GM19351 (cell line): ENCODE measurements at regions not wholly inside any gene's neighbourhood (a gene's known extent, or its start where the extent isn't known, plus 50 kb on each side); places are given as distances from the start of the nearest gene placed in this dataset.

Experiments used
- ATAC-seq: cut with Tn5 transposase; IDR thresholded peaks from one replicate; pipeline ENCODE4 v1.9.1; 2021; ENCODE audit warnings: mild to moderate bottlenecking, moderate library complexity; ENCODE audit not compliant: unreplicated experiment

DNA sequence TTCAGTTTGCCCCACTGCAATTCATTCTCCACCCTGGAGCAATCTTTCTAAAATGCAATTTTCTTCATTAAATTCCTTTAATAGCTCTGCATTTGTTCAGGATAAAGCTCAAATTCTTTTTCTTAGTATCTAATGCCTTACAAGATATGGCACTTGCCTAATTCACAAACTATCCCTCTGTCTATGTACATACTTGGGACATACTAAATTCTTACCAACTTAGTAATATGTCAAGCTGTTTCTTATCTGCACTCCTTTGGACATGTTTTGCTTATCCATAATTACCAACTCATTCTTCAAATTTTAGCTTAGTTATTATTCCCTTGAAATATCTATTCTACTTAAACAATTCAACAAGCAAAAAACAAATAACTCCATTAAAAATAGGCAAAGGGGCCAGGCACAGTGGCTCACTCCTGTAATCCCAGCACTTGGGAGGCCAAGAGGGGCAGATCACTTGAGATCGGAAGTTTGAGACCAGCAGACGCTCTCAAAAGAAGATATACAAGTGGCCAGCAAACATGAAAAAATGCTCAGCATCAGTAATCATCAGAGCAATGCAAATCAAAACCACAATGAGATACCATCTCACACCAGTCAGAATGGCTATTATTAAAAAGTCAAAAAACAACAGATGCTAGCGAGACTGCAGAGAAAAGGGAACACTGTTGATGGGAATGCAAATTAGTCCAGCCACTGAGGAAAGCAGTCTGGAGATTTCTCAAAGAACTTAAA, 96.9 kb downstream of the FAM76B start:
- ATAC-seq, result peak; percentile 40

DNA sequence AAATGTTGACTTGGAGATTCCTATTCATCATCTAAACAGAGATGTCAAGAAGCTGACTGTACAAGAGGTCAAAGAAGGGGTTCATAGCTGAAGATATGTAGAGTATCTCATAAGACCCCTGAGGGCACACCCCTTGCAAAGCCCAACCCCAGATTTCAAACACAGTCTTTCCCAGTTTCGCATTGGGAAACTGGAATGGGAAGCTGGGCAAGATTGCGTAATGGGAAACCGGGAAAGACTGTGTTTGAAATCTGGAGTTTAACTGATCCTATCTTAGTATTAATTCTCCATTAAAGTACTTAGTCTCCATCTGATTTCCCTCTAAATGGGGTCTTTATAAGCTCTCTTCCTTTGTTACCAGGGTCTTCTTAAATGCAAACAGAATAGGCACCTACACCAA, 99.5 kb downstream of the FAM76B start:
- no peak for ATAC-seq

DNA sequence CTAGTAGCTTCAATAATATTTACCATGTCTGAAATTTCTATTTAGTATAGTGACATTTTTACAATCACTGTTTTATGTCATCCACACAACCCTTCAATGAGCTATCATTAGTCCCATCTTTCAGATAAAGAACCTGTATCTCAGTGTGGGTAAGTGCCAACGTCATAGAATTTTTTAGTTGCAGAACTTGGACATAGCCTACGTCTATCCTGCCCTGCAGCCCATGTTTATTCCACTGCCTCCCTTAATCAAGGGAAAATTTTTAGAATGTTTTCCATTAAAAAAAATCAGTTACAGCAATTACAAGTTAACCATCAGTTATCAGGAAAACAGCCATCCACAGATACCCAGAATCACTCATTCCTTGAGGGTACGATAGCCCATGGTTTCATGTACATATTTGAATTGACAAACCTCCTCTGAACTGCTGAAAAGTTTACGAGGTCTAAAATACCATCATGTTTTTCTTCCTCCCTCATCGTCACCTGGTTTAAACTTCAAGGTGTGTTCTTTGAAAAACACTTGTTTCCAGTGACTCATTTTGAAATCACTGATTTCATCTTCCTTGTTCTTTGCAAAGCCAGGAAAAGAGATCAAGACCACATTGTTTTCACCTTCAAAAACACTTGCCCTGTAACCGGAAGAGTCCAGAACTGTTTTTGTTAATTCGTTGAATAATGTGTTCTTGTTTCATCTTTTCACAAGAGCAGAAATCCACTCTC, 100.9 kb downstream of the FAM76B start:
- ATAC-seq, result peak; percentile 48

DNA sequence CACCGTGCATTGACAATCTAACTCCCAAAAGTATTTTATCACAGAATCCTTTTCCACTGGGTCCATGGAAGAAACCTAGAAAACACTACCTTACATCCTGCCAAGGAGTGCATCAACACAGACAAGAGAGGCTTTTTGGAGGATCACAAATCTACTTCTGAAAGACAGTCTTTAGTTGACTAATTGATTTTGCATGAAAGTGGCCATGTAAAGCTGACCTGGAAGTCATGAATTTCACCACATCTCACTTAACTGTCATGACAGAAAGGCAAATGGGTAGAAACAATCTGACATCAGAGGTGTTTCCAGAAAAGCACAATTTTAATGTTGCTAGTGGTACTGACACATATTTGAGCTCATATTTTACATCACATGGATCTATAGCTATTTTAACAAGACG, 101.6 kb downstream of the FAM76B start:
- ATAC-seq, result no peak

DNA sequence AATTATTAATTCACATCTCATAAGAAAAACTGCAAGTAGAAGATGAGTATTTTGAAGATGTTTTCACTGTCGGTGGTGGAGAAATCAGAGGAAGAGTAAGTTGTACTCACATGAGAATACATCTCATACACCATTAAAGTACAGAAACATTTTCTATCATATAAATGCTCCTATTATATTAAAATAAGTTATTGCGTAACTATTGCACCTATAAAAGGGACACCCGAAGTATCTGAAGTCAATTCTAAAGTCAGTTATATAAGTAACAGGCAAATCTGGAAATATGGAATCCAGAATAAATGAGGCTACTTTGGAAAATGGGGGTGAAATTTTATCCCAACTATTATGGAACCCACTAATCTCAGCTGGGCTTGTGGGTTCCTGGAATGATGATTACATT, 103.3 kb downstream of the FAM76B start:
- no peak for ATAC-seq

DNA sequence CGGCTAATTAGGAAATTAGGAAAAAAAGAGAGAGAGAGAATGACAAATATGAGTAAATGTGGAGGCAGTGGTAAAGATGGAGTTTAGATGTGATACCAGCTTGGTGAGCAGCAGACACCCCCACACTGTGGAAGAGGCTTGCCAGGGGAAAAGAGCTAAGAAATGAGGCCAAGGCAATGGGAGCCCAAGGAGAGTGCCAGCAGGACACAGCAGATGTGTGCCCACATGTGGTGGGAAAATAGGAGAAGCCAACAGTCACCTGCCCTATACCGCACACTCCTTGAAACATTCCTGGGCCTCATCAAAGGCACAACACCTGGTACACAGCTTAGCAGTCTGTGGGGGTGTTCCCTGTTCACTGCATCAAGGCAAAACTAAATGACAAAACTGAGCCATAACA, 104.9 kb downstream of the FAM76B start:
- no peak for ATAC-seq

DNA sequence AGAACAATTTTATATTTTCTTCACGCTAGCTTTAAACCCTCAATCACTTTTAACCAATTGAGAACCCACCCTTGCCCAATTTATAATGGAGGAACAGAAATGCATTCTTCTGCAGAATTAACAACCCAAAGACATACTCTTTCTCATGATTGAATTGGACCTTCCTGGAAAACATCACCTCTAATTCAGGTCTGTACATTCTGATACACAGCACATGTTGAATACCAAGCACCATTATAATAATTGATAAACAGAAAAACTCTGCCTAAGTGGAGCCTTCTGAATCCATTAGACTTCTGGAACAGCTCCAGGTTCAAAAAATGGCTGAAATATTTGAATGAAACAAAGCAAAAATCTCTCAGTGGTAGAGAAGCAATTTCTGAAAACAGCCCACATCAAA, 105.4 kb downstream of the FAM76B start:
- no peak for ATAC-seq

DNA sequence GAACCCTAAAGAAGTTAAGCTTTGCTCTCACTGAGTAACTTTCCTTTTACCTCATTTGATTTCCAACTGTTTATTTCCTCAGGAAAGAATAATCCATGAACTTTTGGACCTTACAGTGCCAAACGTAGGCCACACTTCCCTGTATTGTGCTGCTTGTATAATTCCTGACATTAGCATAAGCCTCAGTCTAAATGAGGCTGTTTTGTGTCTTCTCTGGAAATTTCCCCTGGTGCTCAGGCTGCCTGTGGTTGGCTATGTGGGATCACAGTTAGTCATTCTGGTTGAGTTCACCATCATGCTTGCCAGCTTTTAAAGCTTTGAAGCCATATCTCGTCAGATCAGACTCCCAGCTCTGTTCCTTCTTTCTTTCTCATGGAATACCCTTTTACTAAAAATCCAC, 107.0 kb downstream of the FAM76B start:
- no peak for ATAC-seq

DNA sequence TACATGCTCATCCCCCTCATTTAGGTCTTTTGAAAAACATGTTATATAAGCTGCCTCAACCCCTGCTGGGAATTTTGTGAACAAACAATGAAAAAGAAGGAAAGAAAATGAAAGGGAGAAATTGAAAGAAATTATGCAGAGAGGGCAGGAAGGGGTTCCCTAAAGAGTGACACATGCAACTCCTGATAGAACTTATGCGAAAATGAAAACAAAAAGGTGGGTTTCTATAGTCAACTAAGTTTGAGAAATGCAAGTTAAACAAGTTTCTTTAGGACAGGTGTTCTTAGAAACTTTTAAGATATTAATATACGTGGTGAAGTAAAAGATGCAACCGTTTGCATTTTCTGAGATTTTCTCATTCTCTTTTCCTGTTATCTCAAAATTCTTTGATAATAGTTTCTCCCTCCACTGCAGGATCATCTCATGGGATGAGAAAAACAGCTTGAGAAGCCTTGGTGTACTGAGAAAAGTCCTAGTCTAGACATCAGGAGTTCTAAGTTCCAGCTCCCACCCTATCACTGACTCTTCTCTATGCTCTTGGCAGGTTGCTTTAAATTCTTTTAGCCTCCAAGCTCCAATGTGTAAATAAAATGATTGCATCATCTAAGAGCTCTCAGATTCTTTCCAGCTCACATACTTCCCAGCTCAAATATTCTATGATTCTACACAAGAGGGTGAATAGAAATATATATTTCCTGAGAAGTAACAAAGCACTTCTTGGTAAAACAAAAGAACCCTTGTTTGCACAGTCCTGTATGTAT, 109.2 kb downstream of the FAM76B start:
- ATAC-seq, result peak; percentile 88

DNA sequence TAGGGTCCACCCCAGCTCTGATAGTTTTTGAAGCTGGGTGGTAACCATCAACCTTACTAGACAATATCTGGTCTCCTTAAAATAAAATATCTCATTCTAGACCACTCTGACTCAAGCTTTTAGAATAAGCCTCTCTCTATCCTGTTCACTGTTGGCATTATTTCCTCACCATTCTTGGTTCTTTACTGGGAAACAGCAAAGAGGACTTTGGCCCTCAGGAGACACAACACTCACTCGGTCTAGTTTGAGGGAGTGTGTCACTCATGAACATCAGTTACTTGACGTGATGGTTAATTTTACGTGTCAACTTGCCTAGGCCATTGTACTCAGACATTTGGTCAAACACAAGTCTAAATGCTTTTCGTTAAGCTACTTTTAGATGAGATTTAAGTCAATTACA, 110.6 kb downstream of the FAM76B start:
- no peak for ATAC-seq

DNA sequence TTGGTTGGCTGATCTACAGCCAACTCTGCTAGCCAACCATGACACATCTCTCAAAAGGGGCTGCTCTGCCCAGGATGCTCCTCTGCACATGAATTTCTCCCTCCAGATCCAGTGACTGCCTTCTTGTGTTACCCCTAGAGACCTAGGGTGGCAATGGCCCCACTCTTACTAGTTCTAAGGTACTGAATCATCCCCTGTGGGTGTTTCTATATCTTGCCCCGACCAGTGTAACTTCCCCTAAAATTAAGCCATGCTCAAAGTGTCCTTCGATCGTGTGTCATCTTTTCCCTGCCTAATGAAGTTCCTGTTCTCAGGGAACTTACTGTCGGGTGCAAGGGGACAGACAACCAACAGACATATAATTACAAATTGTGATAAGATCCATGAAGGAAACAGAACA, 113.3 kb downstream of the FAM76B start:
- no peak for ATAC-seq

DNA sequence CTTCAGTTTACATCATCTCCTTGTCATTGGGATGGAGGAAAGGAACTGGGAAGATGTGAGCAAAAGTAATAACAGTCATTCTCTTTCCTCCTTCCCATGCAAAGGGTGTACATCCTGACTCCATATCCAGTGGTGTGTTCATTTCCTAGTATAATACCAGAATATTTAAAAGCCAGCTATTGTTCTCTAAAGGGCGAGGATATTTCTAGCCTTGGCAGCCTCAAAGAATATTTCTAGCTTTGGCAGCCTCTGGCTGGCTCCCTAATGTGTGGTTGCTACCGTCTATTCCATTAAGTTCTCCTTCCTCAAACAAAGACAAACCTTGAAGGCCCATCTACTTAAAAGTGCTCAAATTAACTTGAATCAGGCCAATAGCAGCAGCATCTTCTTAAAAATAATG, 114.0 kb downstream of the FAM76B start:
- ATAC-seq, result no peak

DNA sequence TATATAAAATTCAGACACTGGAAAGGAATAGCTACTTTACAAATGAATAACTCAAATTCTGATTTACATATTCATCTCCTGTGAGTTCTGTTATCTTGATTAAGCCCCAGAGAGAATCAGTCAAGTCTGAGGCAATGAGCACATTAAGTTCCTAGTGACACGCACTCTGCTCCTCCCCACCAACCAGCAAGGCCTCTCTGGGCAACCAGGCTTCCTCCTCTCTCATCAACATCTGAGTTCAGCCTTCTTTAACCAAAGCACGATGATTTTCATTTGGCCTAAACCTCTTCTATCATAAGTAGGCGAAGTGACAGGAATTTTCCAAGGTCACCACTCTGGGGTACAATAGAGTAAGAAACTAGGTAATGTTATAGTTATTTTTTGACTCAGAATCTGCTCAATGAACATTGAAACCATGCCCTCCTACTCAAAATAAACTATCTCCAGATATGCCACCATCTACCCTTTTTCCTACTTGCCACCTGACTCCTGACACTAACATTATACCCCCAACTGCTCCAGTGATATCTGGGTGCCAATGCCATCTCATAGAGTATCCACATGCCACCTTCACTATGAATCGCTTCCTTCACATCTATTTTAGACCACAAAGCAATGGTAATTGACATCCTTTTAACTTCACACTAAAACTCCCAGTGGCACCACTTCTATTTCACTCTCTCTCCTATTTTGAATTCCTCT, 114.8 kb downstream of the FAM76B start:
- no peak for ATAC-seq

DNA sequence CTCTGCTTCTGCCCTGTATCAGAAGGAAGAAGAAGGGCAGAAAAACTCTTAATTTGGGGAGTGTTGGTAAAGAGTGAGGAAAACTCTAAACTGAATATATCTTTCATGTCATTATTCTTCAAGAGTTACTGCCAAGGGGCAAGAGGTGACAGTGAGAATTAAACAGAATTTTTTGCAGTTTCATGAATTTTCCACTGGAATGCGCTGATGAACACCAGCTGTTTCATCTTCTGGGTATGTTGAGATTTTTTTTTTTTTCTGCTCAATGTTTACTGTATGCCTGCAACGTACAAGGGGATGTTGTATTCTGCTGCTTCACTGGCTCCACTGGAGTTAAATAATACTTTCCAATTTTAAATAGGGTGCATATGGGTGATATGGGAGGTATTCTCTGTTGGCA, 117.8 kb downstream of the FAM76B start:
- no peak for ATAC-seq

DNA sequence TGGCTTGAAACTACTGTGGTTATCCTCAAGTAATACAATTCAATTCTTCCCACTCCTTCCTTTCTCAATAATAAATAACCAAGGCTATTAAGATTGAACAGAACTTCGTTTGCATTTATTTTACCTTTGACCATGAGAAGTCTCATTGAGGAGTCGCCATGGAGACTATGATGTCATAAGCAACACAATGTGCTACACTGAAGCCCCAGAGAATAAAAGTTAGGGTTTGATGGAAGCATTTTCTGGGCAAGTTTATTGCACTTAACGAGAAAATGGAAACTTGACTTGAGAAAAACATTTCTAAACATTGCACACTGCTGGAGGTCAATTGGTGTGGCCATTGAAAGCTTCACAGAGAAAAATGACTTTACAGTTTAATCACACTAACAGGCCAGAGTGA, 121.5 kb downstream of the FAM76B start:
- ATAC-seq, result no peak

DNA sequence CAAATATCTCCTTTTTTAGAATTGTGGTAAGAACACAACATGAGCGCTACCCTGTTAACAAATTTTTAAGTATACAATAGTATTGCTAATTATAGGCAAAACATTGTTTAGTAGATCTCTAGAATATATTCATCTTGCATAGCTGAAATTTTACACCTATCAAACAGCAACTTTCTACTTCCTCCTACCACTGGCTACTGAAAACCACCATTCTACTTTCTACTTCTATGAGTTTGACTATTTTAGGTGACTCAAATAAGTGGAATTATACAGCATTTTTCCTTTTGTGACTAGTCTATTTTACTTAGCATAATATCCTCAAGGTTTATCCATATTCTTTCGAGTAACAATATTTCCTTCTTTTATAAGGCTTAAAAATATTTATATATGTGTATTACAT, 128.4 kb downstream of the FAM76B start:
- ATAC-seq, result peak; percentile 86

DNA sequence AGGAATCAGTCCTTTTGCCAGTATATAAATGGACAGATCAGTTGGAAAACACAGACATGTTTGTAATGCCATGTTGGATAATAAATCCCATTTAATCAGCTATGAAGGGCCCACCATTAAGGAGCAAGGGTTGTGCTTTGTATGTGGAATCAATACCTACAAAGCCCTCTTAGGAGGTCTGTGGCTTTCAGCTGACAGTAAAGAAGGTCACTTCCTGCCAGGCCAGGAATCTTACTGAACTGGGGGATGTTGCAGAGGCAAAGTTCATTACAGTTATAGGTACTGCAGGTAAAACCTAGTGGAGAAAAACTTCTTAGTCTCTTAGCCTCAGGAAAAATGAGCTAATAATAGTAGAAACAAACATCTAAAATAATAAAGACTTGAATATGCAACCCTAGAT, 129.5 kb downstream of the FAM76B start:
- ATAC-seq, result no peak

DNA sequence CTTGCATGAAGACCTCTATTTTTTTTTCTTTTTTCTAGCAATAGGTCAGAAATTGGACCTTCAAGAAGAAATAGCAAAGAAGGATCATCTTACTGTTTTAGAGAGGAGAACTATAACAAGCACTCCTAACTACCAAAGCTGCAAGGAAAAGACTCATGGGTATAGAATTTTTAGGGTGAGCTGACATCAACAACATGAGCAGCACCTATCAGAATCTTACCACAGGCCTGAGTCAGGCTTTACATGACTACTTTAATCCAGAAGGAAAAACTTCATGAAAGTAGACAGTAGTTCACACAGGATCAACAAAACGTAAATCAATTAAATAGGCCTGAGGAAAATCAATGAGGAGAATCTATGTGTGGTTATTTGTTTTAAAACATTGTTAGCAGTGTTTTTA, 130.5 kb downstream of the FAM76B start:
- no peak for ATAC-seq

DNA sequence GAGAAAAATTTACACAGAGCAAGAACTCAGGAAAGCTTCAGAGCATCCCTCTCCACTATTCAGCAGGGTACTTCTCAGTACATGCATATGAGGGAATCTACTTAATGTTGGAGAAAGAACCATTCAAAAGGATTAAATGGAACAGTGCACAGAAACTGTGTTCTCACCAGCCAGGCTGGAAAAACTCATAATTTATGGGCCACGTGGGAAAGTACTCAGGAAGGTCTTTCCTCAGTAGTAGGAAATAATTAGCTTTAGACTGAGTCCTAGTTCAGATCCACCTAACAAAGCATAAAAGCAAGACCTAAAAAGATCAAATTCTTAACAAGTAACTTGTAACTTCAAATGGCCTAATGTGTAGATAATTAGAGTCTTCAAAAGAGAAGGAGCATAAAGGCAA, 134.0 kb downstream of the FAM76B start:
- ATAC-seq, result no peak

DNA sequence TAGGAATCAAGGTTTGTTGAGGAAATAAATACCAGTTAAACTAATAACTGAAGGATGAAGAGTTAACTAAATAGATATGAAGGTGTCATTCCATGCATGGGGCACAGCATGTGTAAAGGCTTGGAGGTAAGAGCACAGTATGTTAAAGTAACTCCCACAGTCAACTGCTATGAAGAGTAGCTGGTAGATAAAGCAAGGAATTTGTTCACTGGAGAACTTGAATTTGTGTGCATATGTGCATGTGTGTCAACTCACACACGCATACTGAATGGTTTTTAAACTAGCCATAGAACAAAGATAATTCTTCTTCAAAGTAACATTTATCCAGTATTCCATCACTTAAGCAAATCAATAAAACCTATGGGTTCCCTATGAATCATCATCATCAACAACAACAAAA, 135.9 kb downstream of the FAM76B start:
- ATAC-seq, result no peak

DNA sequence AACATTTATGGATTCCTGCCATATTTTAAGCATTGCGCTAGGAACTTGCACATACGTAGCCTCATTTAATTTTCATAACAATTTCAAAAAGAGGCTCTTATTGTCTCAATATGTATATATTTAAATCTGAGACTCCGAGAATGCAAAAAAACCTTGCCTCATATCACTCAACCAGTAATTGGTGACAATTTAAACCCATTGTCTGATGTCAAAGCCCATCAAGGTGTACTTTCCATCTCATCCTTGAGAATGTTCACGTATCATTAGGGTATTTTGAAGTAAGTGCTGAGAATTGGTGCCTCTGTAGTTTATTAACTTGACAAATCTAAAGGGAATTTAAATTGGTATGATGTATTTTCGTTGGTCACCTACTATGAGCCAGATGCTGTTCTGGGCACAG, 136.5 kb downstream of the FAM76B start:
- no peak for ATAC-seq
